GM23248 (cell line): ENCODE measurements at regions not wholly inside any gene's neighbourhood (a gene's known extent, or its start where the extent isn't known, plus 50 kb on each side); places are given as distances from the start of the nearest gene placed in this dataset.

ENCODE experiments used
- DNase-seq: peaks from one replicate; pipeline ENCODE4 v3.0.0-alpha.2; 2015
- H2AFZ ChIP-seq: fragments of 200-600 bp; sonication (generic); 2 replicates; pipeline ENCODE4 v1.6.1; 2016; ENCODE audit warnings: antibody characterized with exemption
- H3F3A ChIP-seq: fragments of 200-600 bp; sonication (generic); 2 replicates; pipeline ENCODE4 v1.6.1; 2016; ENCODE audit warnings: mild to moderate bottlenecking, antibody characterized with exemption, mixed run types; ENCODE audit not compliant: insufficient read depth
- H3K27ac ChIP-seq: fragments of 200-600 bp; sonication (generic); 2 replicates; pipeline ENCODE4 v1.5.1; 2016; ENCODE audit warnings: mild to moderate bottlenecking
- H3K27me3 ChIP-seq: fragments of 200-600 bp; sonication (generic); replicated peaks from 2 replicates; pipeline ENCODE4 v1.6.1; 2016; ENCODE audit warnings: mild to moderate bottlenecking; ENCODE audit not compliant: insufficient read depth
- H3K36me3 ChIP-seq: fragments of 200-600 bp; sonication (generic); 2 replicates; pipeline ENCODE4 v1.6.1; 2016; ENCODE audit warnings: low read depth, mild to moderate bottlenecking
- H3K4me1 ChIP-seq: fragments of 200-600 bp; sonication (generic); 2 replicates; pipeline ENCODE4 v1.6.1; 2016; ENCODE audit warnings: mild to moderate bottlenecking; ENCODE audit not compliant: insufficient read depth
- H3K4me2 ChIP-seq: fragments of 200-600 bp; sonication (generic); one replicate; pipeline ENCODE4 v1.6.1; 2016; ENCODE audit warnings: mild to moderate bottlenecking; ENCODE audit not compliant: unreplicated experiment
- H3K4me3 ChIP-seq: fragments of 200-600 bp; sonication (generic); 2 replicates; pipeline ENCODE4 v1.5.1; 2016; ENCODE audit warnings: mild to moderate bottlenecking
- H3K79me2 ChIP-seq: fragments of 200-600 bp; sonication (generic); 2 replicates; pipeline ENCODE4 v1.6.1; 2016; ENCODE audit warnings: mild to moderate bottlenecking; ENCODE audit not compliant: insufficient read depth
- H3K9ac ChIP-seq: fragments of 200-600 bp; sonication (generic); 2 replicates; pipeline ENCODE4 v1.6.1; 2016; ENCODE audit warnings: mild to moderate bottlenecking
- H3K9me2 ChIP-seq: fragments of 200-600 bp; sonication (generic); 2 replicates; pipeline ENCODE4 v1.6.1; 2016; ENCODE audit warnings: mixed run types, mild to moderate bottlenecking, moderate library complexity; ENCODE audit not compliant: insufficient read depth
- H3K9me3 ChIP-seq: fragments of 200-600 bp; sonication (generic); one replicate; pipeline ENCODE4 v1.6.1; 2017; ENCODE audit warnings: low read depth
- H4K20me1 ChIP-seq: fragments of 200-600 bp; sonication (generic); 2 replicates; pipeline ENCODE4 v1.6.0; 2016; ENCODE audit not compliant: insufficient read depth
- EZH2 ChIP-seq: fragments of 200-600 bp; sonication (generic); IDR thresholded peaks from 2 replicates; pipeline ENCODE4 v1.6.1; 2018; ENCODE audit warnings: antibody characterized with exemption, mild to moderate bottlenecking; ENCODE audit not compliant: insufficient read depth, poor library complexity, severe bottlenecking
- EZH2phosphoT487 ChIP-seq: fragments of 200-600 bp; sonication (generic); IDR thresholded peaks from 2 replicates; pipeline ENCODE4 v1.6.1; 2018; ENCODE audit warnings: antibody characterized with exemption, moderate library complexity, mild to moderate bottlenecking, low read depth; ENCODE audit not compliant: insufficient read depth
- WGBS, 2 experiments: methylation state at CpG; one replicate each; pipeline ENCODE4 v1.1.6; 2015 to 2017; ENCODE audit warnings: low lambda C conversion rate in 2 of 2, low coverage in 1 of 2; ENCODE audit errors: missing lambda C conversion rate in 2 of 2; 5-methylcytosine and 5-hydroxymethylcytosine counted together
- in situ Hi-C: fragments of 300-500 bp; cut with MboI; formaldehyde crosslinking; loops from 2 replicates; pipeline ENCODE4 v1.15.0; 2020

DNA sequence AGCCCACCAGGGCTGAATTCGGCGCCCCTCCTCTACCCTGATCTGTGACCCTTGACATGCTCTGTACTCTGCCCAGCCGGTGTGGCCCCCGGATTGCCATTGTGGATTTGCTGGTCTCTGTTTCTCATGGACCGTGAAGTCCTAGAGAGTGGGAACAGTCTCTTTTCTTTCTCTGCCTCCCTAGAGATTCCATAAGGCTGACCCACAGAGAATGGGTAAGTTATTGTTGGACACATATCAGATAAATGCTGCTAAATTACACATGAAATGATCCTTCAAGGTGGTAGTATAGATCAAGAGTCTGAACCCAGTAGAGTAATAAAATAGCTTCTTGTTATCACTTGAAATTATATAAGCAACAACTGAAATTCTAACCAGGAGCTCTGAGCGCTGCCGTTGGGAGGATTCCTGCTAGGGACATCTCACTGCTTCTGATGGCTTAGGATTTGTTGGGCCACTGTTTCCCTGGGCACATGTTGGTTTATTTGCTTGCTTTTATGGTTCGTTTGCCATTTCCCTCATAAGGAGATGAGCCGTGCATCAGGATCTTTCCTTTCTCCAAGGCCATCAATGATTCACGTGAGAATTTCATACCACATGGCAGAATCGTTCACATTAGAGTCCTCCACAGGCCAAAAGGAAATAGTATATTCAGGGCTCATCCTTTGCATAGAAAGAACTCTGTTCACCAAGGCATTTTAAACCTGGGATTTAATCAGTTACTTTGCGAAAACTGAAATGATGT is 111.9 kb downstream of the ZBTB18 start:
- Histone ChIP-seq H3K4me3 (no peak overlapping the region), H3K9ac (no peak overlapping the region), H3K4me1 (peaks cover 21% of the 10 kb centered on the region), H3K9me2 (no peaks in the 10 kb centered on the region), H2AFZ (no peak overlapping the region), H3F3A (peaks cover 21% of the 10 kb centered on the region), H3K27me3 (no peaks in the 10 kb centered on the region), H3K36me3 (no peaks in the 10 kb centered on the region), H4K20me1 (no peaks in the 10 kb centered on the region), H3K27ac (peak overlapping the region; percentile 57), H3K4me2 (peak overlapping the region; percentile 59), H3K79me2 (no peaks in the 10 kb centered on the region), H3K9me3 (no peaks in the 10 kb centered on the region)
- in situ Hi-C loops, result no loop called here
- TF ChIP-seq EZH2phosphoT487, result no peak
- TF ChIP-seq EZH2, result no peak
- DNase-seq, result peak; percentile 55
- WGBS, 2 experiments, result 79 to 84% methylated on average over 12 of the region's 12 CpGs

DNA sequence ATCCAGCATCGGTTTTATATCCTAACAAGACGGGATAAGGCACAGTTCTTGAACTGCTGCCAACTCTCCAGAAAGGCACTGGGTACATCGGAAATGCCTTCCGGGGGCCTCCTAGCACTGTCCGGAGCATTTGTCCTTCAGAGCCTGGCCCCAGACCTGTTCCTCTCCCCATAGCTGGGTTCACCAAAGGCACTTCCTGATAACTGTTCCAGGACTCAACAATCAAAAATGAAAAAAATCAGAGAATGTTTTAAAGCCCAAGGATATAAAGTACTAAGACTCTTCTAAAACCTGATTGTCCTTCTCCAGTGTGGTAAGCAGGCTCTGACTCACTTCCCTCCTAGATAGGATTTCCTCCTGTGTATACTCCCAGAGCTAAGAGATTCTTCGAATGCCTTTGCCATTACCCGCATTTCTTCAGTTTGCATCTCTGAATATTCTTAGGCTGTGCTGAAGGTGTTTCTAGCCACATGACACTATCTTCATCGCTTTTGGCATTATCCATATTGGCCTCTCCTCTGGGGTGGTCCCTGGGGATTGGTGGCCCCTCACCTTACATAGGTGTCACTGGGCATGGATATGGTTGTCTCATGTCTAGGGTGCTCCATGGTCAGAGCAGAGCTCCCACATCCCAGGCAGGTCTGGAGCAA is 112.9 kb downstream of the ZBTB18 start:
- Histone ChIP-seq H3K9ac (no peak overlapping the region), H2AFZ (no peak overlapping the region), H3K4me2 (peak overlapping the region; percentile 59), H4K20me1 (no peaks in the 10 kb centered on the region), H3K79me2 (no peaks in the 10 kb centered on the region), H3F3A (peaks cover 21% of the 10 kb centered on the region), H3K36me3 (no peaks in the 10 kb centered on the region), H3K4me3 (peak overlapping the region; percentile 39), H3K4me1 (peaks cover 21% of the 10 kb centered on the region), H3K27ac (peak overlapping the region; percentile 57), H3K9me2 (no peaks in the 10 kb centered on the region), H3K27me3 (no peaks in the 10 kb centered on the region), H3K9me3 (no peaks in the 10 kb centered on the region)
- in situ Hi-C loops, result no loop called here
- TF ChIP-seq EZH2phosphoT487 (no peak), EZH2 (no peak)
- WGBS, 2 experiments, result 30 to 31% methylated on average over 8 of the region's 8 CpGs
- peak; percentile 95 for DNase-seq

DNA sequence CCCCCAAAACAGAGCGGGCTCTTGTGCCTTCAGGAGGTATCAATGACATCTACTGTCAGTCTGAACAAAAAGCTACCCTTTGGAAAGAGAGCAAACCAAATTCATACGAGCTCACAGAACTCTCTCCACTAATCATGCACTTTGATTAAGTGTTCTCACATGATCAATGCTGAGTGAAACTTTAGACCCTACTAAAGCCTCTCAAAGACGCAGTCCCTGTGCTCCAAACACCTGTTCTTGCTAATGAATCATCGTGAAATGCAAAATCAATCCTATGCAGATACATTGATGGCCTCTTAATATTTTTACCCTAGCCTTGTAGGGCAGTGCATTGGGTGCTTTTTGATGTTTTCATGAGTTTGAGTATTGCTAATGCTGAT is 113.4 kb downstream of the ZBTB18 start:
- TF ChIP-seq EZH2, result no peak
- TF ChIP-seq EZH2phosphoT487, result no peak
- H3K36me3 ChIP-seq, result no peaks in the 10 kb centered on the region
- no peaks in the 10 kb centered on the region for H3K9me3 ChIP-seq
- no peak overlapping the region for H3K9ac ChIP-seq
- DNase-seq, result no peak
- 61% methylated on average over 4 of the region's 4 CpGs for WGBS, 2 experiments
- H3K4me1 ChIP-seq, result peaks cover 21% of the 10 kb centered on the region
- H3K79me2 ChIP-seq, result no peaks in the 10 kb centered on the region
- H3K9me2 ChIP-seq, result no peaks in the 10 kb centered on the region
- no peaks in the 10 kb centered on the region for H4K20me1 ChIP-seq
- peak overlapping the region; percentile 59 for H3K4me2 ChIP-seq
- no peaks in the 10 kb centered on the region for H3K27me3 ChIP-seq
- H3F3A ChIP-seq, result peaks cover 21% of the 10 kb centered on the region
- H2AFZ ChIP-seq, result no peak overlapping the region
- in situ Hi-C loops, result no loop called here
- H3K4me3 ChIP-seq, result no peak overlapping the region
- H3K27ac ChIP-seq, result no peak overlapping the region

DNA sequence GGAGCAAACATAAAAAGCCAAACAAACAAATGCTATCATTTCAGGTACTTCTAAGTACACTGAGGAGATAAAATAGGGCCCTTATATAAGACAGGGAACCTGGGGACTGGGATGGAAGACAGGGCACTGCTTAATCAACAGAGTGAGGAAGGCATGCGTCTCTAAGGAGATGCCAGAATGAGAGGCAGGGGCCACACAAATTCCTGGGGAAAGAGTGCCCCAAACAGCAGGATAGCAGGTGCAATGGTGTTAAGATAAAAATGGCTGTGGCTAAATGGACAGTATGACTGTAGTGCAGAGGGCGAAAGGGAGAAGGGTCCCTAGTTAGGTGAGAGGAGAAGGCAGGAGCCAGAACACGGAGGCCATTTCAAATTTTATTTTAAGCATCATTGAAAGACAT is 113.9 kb downstream of the ZBTB18 start:
- H3K9me3 ChIP-seq, result no peaks in the 10 kb centered on the region
- no peaks in the 10 kb centered on the region for H4K20me1 ChIP-seq
- H3K27me3 ChIP-seq, result no peaks in the 10 kb centered on the region
- in situ Hi-C loops, result no loop called here
- no peak overlapping the region for H3K9ac ChIP-seq
- no peaks in the 10 kb centered on the region for H3K36me3 ChIP-seq
- peaks cover 21% of the 10 kb centered on the region for H3F3A ChIP-seq
- no peak overlapping the region for H3K4me2 ChIP-seq
- H3K79me2 ChIP-seq, result no peaks in the 10 kb centered on the region
- TF ChIP-seq EZH2 (no peak), EZH2phosphoT487 (no peak)
- H3K4me1 ChIP-seq, result peaks cover 21% of the 10 kb centered on the region
- 93 to 98% methylated on average over 3 of the region's 3 CpGs for WGBS, 2 experiments
- H3K9me2 ChIP-seq, result no peaks in the 10 kb centered on the region
- H3K27ac ChIP-seq, result no peak overlapping the region
- H3K4me3 ChIP-seq, result no peak overlapping the region
- no peak overlapping the region for H2AFZ ChIP-seq
- no peak for DNase-seq

DNA sequence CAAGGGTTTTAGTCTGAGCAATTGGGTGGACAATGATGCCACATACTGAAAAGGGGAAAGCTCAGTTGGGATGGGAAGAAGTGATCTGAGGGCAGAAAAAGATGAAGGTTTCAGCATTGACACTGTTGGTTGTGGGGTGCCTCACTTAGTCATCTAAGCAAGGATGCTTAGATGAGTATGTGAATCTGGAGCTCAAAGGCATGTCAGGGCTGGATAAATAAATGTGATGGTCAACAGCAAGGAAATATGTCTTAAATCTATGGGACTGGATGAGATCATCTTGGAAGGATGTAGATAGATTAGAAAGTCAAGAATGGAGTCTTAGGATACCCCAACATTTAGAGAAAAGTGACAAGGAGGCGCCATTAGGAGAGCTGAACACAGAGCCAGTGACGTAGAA is 114.6 kb downstream of the ZBTB18 start:
- Histone ChIP-seq H3K4me1 (peaks cover 21% of the 10 kb centered on the region), H3K27ac (no peak overlapping the region), H3K27me3 (no peaks in the 10 kb centered on the region), H3K9me2 (no peaks in the 10 kb centered on the region), H2AFZ (no peak overlapping the region), H3K79me2 (no peaks in the 10 kb centered on the region), H3K9ac (no peak overlapping the region), H3K4me2 (no peak overlapping the region), H4K20me1 (no peaks in the 10 kb centered on the region), H3K4me3 (no peak overlapping the region), H3F3A (peaks cover 21% of the 10 kb centered on the region), H3K36me3 (no peaks in the 10 kb centered on the region), H3K9me3 (no peaks in the 10 kb centered on the region)
- TF ChIP-seq EZH2, result no peak
- no peak for TF ChIP-seq EZH2phosphoT487
- DNase-seq, result no peak
- WGBS, 2 experiments, result 98 to 100% methylated on average over 2 of the region's 2 CpGs
- in situ Hi-C loops, result no loop called here
